Liver (tissue), 3 donors: ENCODE measurements at regions not wholly inside any gene's neighbourhood (a gene's known extent, or its start where the extent isn't known, plus 50 kb on each side); places are given as distances from the start of the nearest gene placed in this dataset.

ENCODE experiments used
- EGR1 ChIP-seq, 2 donors: IDR thresholded peaks; 2 replicates each; pipeline ENCODE4 v1.6.1; 2016 to 2018; ENCODE audit warnings: antibody characterized with exemption in 2 of 2, low read depth in 2 of 2
- FOXA2 ChIP-seq: IDR thresholded peaks from 2 replicates; pipeline ENCODE4 v1.6.1; 2016; ENCODE audit warnings: antibody characterized with exemption
- JUND ChIP-seq, 2 donors: IDR thresholded peaks; 2 replicates each; pipeline ENCODE4 v1.6.1; 2016; ENCODE audit warnings: antibody characterized with exemption in 2 of 2
- RAD21 ChIP-seq, 2 donors: IDR thresholded peaks; 2 replicates each; pipeline ENCODE4 v1.6.1; 2016; ENCODE audit warnings: antibody characterized with exemption in 2 of 2, mild to moderate bottlenecking in 2 of 2
- RXRA ChIP-seq, 2 donors: IDR thresholded peaks; 2 replicates each; pipeline ENCODE4 v1.6.1; 2017 to 2018; ENCODE audit warnings: antibody characterized with exemption in 2 of 2, mild to moderate bottlenecking in 1 of 2
- SP1 ChIP-seq: IDR thresholded peaks from 2 replicates; pipeline ENCODE4 v1.6.1; 2018; ENCODE audit warnings: antibody characterized with exemption, mild to moderate bottlenecking
- TF ChIP-seq, protein P1 (sequence below): IDR thresholded peaks from 2 replicates; pipeline ENCODE4 v1.6.1; 2016; ENCODE audit warnings: antibody characterized with exemption
- TF ChIP-seq, protein P2 (sequence below): fragments of 150-350 bp; IDR thresholded peaks from 2 replicates; pipeline ENCODE4 v1.5.1; 2017; ENCODE audit warnings: improper control_type of control experiment, low read depth, low read length; ENCODE audit not compliant: missing input control
- TF ChIP-seq, protein P3 (sequence below): IDR thresholded peaks from 2 replicates; pipeline ENCODE4 v1.6.1; 2016; ENCODE audit warnings: antibody characterized with exemption
- TF ChIP-seq, protein P4 (sequence below): IDR thresholded peaks from 2 replicates; pipeline ENCODE4 v1.6.1; 2016; ENCODE audit warnings: antibody characterized with exemption, mild to moderate bottlenecking
- donor health status: healthy.
- donor health status: healthy.

DNA sequence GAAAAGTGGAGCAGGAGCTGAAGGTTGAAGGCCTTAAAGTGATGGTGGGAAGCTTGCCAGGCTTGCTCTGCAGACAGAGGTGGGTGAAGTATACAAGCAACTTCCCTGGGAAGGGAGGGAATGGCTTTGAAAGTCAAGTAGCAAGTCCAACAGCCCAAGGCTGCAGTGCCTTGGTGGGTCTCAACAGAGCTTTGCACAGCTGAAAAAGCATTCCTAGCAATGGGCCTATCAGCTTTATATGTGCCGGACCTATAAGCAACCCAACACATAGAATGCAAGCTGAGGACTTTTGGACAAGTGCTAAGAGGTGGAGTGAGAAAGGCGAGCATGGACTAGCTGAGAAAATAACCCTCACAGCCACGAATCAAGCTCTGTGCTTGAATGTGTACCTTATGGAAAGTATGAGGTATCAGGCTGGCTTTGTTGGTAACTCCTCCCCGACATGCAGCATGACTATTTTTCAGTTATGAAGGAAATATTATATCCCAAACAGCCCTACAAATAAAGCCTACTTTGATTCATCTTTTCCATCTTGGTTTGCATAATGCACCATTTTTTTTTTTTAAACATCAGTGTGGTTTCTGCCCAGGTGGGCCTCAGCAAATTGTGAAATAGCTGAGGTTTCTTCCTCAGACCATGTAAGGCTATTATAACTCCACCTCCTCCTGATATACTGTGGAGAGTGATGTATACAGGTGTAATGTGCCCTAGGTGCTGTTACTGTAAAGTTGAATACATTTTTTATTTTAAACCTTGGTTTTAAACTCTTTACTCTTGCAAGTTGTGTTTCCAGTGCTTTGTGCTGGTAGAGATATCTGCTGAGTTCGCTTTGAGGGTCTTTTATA is 241.4 kb upstream of the CXCR4 start:
- TF ChIP-seq, protein P1, sequence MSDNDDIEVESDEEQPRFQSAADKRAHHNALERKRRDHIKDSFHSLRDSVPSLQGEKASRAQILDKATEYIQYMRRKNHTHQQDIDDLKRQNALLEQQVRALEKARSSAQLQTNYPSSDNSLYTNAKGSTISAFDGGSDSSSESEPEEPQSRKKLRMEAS: no peak
- TF ChIP-seq, protein P2, sequence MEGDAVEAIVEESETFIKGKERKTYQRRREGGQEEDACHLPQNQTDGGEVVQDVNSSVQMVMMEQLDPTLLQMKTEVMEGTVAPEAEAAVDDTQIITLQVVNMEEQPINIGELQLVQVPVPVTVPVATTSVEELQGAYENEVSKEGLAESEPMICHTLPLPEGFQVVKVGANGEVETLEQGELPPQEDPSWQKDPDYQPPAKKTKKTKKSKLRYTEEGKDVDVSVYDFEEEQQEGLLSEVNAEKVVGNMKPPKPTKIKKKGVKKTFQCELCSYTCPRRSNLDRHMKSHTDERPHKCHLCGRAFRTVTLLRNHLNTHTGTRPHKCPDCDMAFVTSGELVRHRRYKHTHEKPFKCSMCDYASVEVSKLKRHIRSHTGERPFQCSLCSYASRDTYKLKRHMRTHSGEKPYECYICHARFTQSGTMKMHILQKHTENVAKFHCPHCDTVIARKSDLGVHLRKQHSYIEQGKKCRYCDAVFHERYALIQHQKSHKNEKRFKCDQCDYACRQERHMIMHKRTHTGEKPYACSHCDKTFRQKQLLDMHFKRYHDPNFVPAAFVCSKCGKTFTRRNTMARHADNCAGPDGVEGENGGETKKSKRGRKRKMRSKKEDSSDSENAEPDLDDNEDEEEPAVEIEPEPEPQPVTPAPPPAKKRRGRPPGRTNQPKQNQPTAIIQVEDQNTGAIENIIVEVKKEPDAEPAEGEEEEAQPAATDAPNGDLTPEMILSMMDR: no peak
- TF ChIP-seq FOXA2: no peak
- TF ChIP-seq, protein P3, sequence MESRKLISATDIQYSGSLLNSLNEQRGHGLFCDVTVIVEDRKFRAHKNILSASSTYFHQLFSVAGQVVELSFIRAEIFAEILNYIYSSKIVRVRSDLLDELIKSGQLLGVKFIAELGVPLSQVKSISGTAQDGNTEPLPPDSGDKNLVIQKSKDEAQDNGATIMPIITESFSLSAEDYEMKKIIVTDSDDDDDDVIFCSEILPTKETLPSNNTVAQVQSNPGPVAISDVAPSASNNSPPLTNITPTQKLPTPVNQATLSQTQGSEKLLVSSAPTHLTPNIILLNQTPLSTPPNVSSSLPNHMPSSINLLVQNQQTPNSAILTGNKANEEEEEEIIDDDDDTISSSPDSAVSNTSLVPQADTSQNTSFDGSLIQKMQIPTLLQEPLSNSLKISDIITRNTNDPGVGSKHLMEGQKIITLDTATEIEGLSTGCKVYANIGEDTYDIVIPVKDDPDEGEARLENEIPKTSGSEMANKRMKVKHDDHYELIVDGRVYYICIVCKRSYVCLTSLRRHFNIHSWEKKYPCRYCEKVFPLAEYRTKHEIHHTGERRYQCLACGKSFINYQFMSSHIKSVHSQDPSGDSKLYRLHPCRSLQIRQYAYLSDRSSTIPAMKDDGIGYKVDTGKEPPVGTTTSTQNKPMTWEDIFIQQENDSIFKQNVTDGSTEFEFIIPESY: no peak
- no peak for TF ChIP-seq JUND (IDR thresholded peaks at IDR 0.05)
- TF ChIP-seq RAD21 (IDR thresholded peaks at IDR 0.05): no peak
- no peak for TF ChIP-seq SP1
- no peak for TF ChIP-seq RXRA (IDR thresholded peaks at IDR 0.05)
- TF ChIP-seq, protein P4, sequence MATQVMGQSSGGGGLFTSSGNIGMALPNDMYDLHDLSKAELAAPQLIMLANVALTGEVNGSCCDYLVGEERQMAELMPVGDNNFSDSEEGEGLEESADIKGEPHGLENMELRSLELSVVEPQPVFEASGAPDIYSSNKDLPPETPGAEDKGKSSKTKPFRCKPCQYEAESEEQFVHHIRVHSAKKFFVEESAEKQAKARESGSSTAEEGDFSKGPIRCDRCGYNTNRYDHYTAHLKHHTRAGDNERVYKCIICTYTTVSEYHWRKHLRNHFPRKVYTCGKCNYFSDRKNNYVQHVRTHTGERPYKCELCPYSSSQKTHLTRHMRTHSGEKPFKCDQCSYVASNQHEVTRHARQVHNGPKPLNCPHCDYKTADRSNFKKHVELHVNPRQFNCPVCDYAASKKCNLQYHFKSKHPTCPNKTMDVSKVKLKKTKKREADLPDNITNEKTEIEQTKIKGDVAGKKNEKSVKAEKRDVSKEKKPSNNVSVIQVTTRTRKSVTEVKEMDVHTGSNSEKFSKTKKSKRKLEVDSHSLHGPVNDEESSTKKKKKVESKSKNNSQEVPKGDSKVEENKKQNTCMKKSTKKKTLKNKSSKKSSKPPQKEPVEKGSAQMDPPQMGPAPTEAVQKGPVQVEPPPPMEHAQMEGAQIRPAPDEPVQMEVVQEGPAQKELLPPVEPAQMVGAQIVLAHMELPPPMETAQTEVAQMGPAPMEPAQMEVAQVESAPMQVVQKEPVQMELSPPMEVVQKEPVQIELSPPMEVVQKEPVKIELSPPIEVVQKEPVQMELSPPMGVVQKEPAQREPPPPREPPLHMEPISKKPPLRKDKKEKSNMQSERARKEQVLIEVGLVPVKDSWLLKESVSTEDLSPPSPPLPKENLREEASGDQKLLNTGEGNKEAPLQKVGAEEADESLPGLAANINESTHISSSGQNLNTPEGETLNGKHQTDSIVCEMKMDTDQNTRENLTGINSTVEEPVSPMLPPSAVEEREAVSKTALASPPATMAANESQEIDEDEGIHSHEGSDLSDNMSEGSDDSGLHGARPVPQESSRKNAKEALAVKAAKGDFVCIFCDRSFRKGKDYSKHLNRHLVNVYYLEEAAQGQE: no peak
- no peak for TF ChIP-seq EGR1 (IDR thresholded peaks at IDR 0.05; ENCODE audit: low read depth in 2 of 2)
